UCSD-AML1 (cell line): ENCODE measurements at regions not wholly inside any gene's neighbourhood (a gene's known extent, or its start where the extent isn't known, plus 50 kb on each side); places are given as distances from the start of the nearest gene placed in this dataset.
"Not testable (repeated sequence)": the region's sequence is repeated elsewhere in the genome, so short reads cannot be mapped to it uniquely, and the experiment has no call there.

Experiments used
- DNase-seq: peaks from one replicate; lab custom pipeline; 2025; ENCODE audit not compliant: unreplicated experiment; lab: John Stamatoyannopoulos, UW

GRCh38 chr16:35619176-35619575 is 2159.8 kb downstream of the TP53TG3F start:
- DNase-seq: not testable (repeated sequence)

DNA sequence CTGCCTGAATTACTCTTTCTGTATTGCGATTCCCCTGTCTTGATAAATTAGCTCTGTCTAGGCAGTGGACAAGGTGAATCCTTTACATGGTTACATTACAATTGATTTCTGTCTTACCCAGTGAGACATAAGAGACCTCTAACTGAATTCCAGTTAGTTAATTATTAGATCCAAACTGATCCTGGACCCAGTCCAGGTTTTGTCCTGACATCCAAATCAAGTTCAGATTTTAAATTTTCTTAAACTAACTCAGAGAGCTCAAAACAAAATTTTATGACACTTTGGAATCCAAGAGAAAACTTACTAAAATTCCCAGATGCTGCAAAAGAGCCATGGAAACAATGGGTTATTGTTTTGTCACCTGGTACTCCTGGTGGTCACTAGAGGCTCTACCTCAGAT is 2166.6 kb downstream of the TP53TG3F start:
- no peak for DNase-seq

DNA sequence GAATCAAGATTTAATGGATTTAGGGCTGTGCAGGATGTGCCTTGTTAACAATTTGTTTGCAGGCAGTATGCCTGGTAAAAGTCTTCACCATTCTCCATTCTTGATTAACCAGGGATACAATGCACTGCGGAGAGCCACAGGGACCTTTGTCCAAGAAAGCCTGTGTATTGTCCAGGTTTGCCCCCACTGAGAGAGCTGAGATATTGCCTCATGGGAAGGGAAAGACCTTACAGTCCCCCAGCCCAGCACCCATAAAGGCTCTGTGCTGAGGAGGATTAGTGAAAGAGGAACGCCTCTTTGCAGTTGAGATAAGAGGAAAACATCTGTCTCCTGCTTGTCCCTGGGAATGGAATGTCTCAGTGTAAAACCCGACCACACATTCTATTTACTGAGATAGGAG is 2169.6 kb downstream of the TP53TG3F start:
- no peak for DNase-seq

DNA sequence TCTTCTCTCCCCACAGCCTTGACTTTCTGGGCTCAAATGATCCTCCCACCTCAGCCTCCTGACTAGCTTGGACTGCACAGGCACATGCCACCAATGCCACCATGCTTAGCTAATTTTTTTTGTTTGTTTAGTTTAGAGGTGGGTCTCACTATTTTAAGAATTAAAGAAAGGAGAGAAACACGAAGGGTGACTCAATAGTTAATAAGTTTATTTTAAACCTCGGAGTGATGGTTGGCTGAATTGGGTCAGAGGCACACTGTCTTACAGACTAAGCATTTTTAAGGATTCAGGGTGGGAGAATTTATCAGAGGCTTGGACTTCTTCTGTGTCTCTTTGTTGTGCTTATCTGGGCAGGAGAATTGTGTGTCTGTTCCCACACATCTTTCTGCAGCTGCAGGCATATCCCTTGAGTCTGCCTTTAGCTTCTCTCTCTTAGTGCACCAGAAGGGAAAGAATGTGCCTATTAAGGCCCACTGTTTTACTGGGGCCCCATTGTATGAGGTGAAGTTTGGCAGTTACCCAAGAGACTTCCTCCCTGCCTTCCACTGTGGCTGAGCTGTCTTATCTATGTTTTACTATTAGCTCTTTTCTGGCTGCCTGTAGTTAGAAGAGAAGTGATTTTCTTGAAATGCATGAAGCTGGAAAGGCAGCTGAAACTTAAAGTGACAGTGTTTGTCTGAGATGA is 2172.0 kb downstream of the TP53TG3F start:
- DNase-seq: no peak

- no peak for DNase-seq
Observed at GRCh38 chr16:35636480-35637230, 2177.2 kb downstream of the TP53TG3F start.

DNA sequence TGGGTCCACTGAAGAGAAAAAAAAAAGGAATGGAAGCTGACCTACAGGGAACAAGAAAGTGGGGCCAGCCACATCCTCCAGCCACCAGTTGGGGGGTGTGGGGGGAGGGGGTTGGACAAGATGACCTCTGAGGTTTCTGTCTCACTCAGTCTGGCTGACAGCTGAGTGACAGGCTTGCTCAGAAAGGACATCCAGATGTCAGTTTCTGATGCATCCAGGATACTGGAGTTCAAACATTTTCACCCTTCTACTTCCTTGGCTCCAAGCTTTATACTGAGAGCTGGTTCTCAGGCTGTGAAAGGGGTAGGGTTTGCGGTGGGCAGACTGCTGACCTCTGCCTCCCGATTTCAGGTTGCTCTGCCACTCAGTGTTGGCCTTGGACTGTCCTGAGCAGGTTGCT is 2178.3 kb downstream of the TP53TG3F start:
- no peak for DNase-seq

DNA sequence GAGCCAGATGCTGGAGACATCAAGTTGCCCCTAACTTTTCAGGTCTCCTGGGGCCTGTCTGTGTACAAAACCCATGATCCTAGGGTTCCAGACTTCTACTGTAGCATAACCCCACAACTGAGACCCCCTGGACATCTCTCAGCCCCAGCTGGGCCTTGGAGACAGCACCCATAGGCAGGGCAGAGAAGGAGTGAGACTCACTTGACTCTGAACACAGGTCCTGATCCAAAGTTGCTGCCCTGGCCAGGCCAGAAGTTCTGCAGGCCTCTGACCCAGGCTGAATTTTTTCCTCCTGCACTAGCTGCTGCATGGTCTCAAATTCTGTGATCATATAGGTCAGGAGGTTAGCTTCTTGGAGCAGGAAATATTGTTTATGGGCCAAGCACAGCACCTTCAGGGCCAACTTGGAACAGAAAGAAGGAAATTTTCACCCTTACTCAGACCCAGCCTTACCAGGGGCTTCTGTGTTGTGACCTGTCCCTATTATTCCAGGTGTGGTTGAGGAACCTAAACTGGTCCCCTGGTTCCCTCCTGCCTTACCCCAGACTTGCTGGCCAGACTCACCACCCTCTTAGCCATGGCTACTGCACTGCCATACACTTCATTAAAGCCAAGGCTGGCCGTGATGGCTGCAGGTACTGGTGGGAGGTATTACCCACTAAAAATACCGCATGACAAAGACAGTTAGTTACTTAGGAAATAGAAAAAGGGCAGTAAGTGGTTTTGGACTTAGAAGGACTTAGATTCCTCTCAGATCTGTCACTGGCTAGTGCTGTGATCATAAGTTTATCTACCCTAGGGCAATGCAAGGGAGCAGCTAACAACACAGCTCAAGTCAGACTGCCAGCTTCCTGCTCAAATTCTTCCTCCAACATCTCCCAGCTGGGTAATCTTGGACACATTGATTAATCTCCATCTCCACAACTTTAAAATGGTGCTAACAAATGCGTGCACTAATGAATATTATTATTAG is 2180.1 kb downstream of the TP53TG3F start:
- DNase-seq: no peak

GRCh38 chr16:35642322-35642835 is 2183.0 kb downstream of the TP53TG3F start:
- DNase-seq: no peak

DNA sequence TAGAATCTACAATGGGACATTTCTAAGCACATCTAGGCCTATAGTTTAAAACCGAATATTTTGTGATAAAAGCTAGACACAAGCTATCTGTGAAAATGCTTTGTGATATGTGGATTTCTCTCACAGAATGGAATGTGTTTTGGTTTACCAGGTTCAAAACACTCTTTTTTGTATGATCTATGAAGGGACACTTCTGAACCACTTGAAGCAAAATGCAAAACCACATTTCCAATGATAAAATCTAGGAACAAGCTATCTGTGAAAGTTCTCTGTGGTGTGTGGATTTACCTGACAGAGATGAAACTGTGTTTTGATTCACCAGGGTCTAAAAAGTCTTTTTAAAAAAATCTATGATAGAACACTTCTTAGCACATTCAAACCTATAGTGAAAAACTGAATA is 2192.4 kb downstream of the TP53TG3F start:
- DNase-seq: no peak

- no peak for DNase-seq
Observed at GRCh38 chr16:35664091-35664693, 2204.8 kb downstream of the TP53TG3F start.

DNA sequence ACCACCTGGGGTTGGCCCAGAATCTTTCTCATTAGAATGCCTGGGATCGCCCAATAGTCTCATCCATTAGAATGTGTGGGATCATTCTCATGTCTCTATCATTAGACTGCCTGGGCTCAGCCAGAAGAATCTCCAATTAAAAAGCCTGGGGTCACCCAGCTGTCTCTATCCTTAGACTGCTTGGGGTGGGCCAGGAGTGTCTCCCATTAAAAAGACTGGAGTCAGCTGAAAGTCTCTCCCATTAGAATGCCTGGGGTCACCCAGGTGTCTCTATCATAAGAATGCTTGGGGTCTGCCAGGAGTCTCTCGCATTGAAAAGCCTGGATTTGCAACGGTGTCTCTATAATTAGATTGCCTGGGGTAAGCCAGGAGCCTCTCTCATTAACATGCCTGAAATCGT is 2225.7 kb downstream of the TP53TG3F start:
- no peak for DNase-seq

DNA sequence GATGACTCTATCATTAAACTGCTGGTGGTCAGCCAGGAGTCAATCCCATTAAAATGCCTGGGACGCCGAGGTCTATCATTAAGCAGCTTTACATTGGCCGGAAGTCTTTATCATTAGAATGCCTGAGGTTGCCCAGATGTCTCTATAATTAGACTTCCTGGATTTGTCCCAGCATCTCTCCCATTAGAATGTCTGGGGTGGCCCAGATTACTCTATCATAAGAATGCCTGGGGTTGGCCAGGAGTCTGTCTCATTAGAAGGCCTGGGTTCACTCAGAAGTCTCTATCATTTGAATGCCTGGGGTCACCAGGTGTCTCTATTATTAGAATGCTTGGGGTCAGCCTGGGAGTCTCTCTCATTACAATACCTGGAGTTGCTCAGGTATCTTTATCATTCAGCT is 2227.2 kb downstream of the TP53TG3F start:
- no peak for DNase-seq

DNA sequence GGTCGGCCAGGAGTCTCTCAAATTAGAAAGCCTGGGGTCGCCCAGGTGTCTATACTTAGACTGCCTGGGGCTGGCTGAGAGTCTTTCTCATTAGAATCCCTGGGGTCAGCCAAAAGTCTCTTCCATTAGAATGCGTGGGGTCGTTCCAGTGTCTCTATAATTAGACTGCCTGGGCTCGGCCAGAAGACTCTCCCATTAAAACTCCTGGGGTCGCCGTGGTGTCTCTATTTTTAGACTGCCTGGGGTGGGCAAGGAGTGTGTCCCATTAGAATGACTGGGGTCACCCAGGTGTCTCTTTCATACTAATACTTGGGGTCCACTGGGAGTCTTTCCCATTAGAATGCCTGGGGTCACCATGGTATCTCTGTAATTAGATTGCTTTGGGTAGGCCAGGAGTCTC is 2227.7 kb downstream of the TP53TG3F start:
- DNase-seq: no peak

DNA sequence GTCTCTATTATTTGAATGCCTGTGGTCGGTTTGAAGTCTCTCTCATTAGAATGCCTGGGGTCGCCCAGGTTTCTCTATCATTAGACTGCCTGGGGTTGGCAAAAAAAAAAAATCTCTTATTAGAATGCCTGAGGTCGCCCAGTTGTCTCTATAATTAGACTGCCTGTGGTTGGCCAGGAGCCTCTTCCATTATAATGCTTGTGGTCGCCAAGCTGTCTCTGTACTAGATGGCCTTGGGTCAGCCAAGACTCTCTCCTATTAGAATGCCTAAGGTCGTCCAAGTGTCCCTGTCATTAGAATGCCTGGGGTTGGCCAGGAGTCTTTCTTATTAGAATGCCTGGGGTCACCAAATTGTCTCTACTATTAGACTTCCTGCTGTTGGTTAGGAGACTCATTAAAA is 2228.4 kb downstream of the TP53TG3F start:
- no peak for DNase-seq

DNA sequence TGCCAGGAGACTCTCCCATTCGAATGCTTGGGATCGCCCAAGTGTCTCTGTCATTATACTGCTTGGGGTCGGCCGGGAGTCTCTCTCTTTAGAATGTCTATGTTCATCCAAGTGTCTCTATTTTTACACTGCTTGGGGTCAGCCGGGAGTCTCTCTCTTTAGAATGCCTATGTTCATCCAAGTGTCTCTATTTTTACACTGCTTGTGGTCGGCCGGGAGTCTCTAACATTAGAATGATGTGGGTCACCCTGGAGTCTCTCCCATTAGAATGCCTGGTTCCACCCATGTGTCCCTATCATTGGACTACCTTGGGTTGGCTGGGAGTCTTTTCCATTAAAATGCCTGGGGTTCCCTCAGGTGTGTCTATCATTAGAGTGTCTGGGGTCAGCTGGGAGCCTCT is 2230.4 kb downstream of the TP53TG3F start:
- no peak for DNase-seq

DNA sequence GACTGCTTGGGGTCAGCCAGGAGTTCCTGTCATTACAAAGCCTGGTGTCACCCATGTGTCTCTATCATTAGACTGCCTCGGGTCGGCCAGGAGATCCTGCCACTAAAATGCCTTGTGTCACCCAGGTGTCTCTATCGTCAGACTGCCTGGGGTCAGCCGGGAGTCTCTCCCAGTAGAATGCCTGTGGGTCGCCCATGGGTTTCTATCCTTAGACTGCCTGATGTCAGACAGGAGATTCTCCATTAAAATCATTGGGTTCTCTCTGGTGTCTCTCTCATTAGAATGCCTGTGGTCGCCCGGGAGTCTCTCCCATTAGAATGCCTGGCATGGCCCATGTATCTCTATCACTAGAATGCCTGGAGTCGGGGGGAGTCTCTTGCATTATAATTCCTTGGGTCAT is 2231.0 kb downstream of the TP53TG3F start:
- no peak for DNase-seq

DNA sequence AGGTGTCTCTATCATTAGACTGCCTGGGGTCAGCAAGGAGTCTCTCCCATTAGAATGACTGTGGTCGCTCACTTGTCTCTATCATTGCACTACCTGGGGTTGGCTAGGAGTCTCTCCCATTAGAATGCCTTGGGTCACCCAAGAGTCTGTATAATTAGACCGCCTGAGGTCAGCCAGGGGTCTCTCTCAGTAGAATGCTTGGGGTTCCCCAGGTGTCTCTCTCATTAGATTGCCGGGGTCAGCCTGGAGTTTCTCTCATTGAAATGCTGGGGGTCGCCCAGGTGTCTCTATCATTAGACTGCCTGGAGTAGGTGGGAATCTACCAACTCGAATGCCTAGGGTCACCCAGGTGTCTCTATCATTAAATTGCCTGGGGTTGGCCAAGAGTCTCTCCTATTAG is 2231.6 kb downstream of the TP53TG3F start:
- DNase-seq: no peak

DNA sequence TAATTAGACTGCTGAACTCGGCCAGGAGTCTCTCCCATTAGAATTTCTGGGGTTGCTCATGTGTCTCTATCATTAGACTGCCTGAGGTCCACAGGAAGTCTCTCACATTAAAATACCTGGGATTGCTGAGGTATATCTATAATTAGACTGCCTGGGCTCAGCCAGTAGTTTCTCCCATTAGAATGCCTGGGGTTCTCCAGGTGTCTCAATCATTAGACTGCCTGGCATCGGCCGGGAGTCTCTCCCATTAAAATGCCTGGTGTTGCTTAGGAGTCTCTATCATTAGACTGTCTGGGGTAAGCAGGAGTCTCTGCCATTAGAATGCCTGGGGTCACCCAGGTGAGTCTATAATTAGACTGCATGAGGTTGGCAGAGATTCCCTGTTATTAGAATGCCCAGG is 2233.4 kb downstream of the TP53TG3F start:
- no peak for DNase-seq

DNA sequence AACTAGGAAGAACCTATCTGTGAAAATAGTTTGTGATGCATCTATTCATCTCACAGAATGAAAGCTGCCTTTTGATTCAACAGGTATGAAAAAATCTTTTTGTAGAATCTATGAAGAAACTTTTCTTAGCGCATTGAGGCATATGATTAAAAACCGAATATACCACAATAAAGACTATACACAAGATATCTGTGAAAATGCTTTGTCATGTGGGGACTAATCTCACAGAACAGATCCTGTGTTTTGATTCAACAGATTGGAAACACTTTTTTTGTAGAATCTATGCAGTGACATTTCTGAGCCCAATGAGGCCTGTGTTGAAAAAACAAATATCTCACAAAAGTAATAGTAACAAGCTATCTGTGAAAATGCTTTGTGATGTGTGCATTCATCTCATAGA is 2247.5 kb downstream of the TP53TG3F start:
- no peak for DNase-seq

GRCh38 chr16:35711435-35711834 is 2252.0 kb downstream of the TP53TG3F start:
- no peak for DNase-seq

DNA sequence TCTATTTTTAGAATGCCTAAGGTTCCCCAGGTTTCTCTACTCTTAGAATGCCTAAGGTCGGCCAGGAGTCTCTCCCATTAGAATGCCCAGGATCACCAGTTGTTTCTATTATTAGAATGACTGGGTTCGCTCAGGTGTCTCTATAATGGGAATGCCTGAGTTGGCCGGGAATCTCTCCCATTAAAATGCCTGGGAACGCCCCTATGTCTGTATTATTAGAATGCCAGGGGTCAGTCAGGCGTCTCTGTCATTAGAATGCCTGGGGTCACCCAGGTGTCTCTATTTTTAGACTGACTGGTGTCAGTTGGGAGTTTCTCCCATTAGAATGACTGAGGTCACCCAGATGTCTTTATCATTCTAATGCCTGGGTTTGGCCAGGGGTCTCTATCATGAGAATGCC is 2252.5 kb downstream of the TP53TG3F start:
- DNase-seq: no peak
